SK-N-SH treated with all-trans-retinoic acid at 6 μM for 48 hours (cell line): ENCODE measurements at regions not wholly inside any gene's neighbourhood (a gene's known extent, or its start where the extent isn't known, plus 50 kb on each side); places are given as distances from the start of the nearest gene placed in this dataset.

Experiments used
- ARNTL ChIP-seq: fragments of 450-650 bp; formaldehyde crosslinking; IDR thresholded peaks from 2 replicates; pipeline ENCODE4 v1.5.0; 2020; ENCODE audit warnings: low read depth, mild to moderate bottlenecking, moderate library complexity, borderline replicate concordance
- CSDC2 ChIP-seq: fragments of 250-450 bp; sonication (Bioruptor Pico); IDR thresholded peaks from 2 replicates; pipeline ENCODE4 v1.5.0; 2020; ENCODE audit warnings: mild to moderate bottlenecking, moderate library complexity
- PATZ1 ChIP-seq: fragments of 250-450 bp; sonication (Bioruptor Pico); IDR thresholded peaks from 2 replicates; pipeline ENCODE4 v1.8.0; 2020; ENCODE audit warnings: mild to moderate bottlenecking, moderate library complexity, borderline replicate concordance
- ZC3H10 ChIP-seq: fragments of 250-450 bp; sonication (Bioruptor Pico); IDR thresholded peaks from 2 replicates; pipeline ENCODE4 v1.5.1; 2021; ENCODE audit warnings: mild to moderate bottlenecking, moderate library complexity
- ZNF565 ChIP-seq: fragments of 450-650 bp; formaldehyde crosslinking; conservative IDR thresholded peaks from 2 replicates; pipeline ENCODE4 v1.5.0; 2020; ENCODE audit warnings: low read depth, mild to moderate bottlenecking, moderate library complexity

- TF ChIP-seq CSDC2: no peak
- TF ChIP-seq ZC3H10 (CRISPR knock-in tag): no peak
- no peak for TF ChIP-seq ARNTL (CRISPR knock-in tag)
- no peak for TF ChIP-seq ZNF565 (CRISPR knock-in tag)
- TF ChIP-seq PATZ1 (CRISPR knock-in tag): no peak
Observed at GRCh38 chr14:94701861-94702370, 68.0 kb downstream of the GSC start.
